ENCODE measurements at regions not wholly inside any gene's neighbourhood (a gene's known extent, or its start where the extent isn't known, plus 50 kb on each side); places are given as distances from the start of the nearest gene placed in this dataset.

DNA sequence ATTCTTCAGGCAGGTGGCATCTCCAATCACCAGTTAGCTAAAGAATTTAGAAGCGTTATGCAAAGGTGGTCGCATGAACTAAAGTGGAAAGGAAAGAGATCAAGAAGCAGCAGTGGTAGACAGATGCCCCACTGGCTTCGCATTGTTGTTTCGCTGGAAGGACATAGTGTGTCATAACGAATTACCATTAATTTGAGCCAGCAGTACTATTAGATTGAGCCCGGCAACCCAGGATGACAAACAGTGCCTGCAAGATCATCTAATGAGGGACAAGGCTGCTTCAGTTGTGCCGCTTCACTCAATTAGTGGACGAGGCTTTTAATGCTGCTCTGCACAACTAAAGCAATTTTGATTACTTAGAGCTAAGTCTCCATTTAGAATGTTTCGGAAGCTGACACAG, 274.5 kb upstream of the SOX5 start:
- DNase-seq (ENCODE audit: low spot score) = no peak

DNA sequence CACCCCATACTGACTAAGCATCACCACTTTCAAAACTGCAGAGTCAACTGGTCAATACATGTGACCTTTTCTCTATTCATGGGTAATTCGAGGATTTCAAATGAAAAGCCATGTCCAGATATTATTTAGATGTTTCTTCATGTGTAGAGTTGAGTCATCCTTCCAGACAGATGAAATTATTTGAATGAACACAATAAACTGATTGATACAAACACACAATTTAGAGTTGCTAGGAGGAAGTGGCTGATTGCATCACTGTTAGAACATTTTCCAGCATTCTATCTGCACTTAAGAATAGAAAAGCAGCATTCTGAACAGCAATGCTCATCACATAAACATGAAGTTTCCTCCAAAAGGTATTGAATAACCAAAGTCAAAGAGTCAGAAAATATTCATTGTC, 273.5 kb upstream of the SOX5 start:
- DNase-seq (ENCODE audit: low spot score) = no peak

DNA sequence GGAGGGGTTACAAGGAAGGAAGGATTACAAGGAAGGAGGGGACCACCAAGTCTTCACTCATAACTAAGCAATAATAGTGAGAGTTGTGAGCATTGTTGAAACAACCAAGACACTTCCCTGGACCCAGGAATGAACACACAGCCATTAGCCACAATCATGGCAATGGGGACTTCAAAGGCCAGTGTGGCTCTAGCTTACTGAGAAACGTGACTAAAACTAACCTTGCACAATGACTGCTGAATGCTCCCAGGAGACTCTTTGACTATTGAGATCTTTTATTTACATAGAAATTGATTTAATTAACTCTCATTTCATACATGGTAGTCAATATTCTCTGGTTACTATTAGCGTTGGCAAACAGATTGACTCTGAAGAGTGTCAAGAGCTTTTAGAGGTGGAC, 263.0 kb upstream of the SOX5 start:
- no peak for DNase-seq (ENCODE audit: low spot score)

DNA sequence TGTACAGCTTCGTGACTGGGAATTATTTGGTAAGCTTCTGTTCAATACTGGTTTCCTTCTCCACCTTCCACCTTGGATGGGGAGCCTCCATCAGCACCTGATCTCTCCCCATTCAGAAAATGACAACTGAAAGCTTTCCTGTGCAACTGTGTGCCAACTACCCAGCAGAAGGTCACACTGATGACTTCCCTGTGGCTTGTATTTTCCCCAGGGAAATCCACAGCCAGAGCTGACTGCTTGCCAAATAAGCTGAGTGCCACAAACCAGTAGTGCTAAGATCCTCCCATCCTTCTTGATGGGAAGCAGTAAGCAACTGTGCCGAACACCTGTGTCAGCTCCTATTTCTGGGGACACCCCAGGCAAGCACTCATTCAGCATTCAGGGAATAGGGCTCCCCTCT, 257.2 kb upstream of the SOX5 start:
- DNase-seq (ENCODE audit: low spot score) = no peak

DNA sequence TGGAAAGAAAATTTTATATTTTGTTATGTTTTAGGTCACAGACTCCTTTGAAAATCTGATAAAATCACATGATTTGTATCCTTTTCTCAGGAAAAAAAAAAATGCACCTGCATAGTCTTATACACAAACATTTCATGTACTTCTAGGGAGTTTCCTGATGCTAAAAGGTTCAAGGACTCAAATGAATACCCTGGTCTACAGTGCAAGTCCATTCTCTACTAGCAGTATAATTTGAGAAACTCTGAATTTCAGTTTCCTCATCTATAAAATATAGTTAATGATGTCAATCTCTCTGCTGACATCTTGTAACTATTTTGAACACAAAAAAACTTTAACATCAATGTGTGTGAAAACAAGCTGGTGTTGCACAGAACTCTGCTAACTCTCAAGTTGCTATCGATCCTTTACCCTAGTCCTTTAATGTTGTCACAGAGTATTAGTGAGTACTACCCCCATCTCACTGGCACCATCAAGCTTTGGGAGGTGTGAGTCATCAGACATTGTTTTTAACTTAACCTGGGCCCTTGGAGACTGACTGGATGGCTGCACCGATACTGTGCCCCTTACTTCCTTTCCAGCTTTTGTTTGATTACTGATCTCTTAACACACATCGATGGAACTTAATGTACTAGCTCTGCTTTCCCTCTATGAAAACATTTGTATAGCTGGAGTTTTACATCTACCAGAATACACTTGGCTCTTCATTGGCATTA, 251.9 kb upstream of the SOX5 start:
- no peak for DNase-seq (ENCODE audit: low spot score)

DNA sequence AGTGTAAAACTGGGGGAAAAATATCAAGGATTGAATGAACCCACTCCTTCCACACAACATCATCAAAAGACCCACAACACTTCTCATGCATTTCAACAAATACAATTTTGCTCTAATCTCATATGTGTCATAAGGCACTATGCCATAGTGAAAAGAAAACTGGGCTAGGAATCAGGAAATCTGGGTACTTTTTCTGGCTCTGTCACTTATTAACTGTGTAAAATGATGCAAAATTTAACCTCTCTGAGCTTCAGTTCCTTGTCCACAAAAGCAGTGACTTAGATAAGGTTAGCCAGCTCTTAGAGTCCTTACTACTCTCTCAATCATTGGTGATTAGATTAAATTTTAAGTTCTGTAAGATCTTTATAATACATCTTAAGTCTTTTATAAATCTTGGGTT, 250.5 kb upstream of the SOX5 start:
- DNase-seq (ENCODE audit: low spot score) = no peak

DNA sequence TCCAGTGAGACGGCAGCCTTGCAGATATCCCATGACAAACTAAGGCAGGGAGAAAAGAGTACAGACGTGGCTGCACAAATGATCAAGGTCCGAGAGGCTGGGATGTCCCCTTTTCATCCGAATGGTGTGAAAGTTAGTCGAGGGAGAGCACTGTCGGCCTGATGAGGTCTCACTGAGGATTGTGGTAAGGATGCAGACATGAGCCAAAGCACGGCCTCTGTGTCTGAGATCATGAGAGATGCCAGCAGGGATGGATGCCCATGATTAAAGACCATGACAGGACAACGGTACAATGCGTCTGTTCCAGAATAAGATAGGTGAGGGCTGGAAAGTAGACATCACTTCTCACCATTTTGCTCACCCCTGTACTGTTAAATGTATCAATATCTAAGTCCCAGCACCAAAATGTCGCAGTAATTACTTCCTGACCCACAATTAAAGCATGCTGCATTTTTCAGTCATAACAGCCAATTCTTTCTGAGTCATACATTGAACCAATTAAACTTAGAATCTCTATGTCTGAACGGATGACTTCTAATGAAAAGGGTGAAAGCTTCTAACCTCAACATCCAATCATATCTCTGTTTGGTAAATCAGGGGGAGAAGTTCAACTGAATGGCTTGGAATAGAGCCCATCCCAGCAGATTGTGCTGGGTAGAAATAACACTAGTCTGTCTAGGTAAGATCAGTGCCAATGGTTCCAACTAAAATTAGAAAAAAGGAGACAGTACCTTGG, 249.6 kb upstream of the SOX5 start:
- no peak for DNase-seq (ENCODE audit: low spot score)

DNA sequence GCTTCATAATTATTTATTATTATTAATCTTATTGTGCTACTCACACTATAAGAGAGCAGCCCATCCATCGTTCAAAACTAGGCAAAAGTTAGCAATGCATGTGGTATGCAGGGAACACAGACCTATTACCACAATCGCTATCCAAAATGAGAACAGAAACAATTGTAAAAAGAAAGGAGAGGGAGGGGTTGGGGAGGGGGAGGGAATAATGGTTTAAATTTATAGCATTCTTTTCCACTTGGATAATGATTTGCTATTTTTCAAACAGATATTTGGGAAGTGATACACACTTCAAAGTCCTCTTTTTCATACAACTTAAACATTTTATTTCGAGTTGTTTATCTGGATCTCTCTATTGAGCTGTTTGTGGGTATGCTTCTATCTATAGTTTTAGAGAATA, 248.6 kb upstream of the SOX5 start:
- DNase-seq (ENCODE audit: low spot score) = no peak

DNA sequence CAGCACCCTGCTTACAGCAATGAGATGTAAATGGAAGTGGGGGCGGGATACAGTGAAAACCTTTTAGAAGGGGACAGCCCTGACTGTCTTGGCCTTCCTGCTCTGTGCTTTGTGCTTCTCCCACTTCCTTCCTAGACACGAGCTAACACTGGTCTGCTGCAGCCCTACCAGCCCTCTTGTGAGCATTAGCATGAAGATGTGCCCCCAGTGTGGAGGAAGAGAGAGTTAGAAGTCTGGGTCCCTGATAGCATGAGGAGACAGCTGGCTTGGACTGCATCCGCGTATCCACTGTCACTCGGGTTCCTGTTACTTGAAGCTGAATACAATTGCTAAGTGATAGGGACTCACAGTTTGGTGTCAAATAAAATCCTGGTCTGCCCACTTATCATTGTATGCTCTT, 248.1 kb upstream of the SOX5 start:
- no peak for DNase-seq (ENCODE audit: low spot score)

DNA sequence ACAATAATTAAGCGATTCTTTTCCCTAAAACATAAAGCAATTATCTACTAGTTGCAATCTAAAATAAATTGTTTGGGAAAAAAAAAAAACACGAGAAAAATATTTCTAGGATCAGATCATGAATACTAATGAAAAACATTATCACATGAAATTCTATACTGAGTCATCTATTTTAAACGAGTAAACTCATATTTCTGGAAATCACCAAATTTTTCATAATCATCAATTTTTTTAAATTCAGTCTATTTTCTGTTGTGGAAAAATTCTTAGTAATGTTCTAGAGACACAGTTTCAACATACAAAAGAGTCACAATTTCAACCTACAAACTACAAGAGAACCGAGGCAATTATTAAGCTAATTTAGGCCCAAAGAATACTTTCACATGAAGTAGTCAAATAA, 245.6 kb upstream of the SOX5 start:
- no peak for DNase-seq (ENCODE audit: low spot score)

DNA sequence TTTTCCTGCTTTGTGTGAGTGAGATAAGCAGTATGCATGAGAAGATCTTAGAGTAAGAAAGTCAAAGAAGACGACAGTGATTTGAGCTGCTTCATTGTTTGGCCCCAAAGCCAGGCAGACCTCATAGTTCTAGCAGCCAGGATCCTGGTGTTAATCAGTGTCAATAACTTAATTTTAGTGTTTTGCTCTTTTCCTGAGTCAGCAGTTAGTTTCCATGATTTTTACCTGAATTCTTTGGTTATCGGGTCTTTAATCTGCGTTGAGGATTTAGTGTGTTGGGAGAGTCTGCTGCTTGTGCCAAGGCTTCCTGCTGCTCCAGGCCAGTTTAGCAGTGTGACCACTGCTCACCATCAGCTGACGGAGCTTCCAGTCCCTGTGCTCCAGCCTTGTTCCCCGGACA, 241.6 kb upstream of the SOX5 start:
- DNase-seq (ENCODE audit: low spot score) = no peak

DNA sequence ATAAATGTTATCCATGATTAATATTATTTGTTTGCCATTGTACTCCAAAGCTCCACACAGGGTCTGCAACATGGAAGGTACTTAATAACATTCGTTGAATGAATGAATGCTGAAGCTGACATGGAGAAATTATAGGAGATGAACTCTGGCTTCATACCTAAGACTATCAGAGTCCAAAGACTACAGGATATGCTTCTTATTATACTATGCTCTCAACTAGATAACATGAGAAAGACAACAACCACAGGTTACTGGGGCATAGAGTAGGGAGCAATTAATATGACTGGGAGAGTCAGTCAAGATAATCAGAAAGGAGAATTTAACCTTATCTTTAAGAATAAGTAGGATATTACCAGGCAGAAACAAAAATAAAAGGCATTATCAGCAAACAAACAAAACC, 236.3 kb upstream of the SOX5 start:
- no peak for DNase-seq (ENCODE audit: low spot score)

DNA sequence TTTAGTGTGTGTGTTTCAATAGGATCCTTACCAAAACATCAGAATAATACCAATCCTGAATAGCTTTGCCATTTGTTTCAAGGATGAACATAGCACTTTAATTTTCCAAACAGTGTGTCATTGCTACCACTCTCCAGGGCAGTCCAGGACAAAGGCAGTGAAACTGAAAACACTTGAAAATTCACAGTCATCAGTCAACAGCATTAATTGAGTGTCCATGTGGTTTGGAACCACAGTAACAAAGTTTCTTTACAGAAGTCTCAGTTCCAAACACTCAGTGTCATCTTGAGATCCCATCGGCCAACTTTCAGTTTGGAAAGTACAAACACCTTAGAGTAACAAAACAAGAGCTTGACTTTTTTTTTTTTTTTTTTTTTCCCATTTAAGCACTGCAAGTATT, 228.4 kb upstream of the SOX5 start:
- no peak for DNase-seq (ENCODE audit: low spot score)

DNA sequence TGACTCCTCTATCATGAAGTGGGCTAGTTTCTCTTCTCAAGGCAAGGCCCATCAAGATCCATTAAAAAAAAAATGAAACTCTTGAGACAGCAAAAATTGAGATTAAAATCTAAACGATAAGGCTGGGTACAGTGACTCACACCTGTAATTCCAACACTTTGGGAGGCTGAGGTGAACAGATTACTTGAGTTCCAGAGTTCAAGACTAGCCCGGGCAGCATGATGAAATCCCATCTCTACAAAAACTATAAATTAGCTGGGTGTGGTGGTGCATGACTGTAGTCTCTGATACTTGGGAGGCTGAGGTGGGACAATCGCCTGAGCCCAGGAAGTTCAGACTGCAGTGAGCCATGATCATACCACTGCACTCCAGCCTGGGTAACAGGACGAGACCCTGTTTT, 226.5 kb upstream of the SOX5 start:
- DNase-seq (ENCODE audit: low spot score) = no peak

DNA sequence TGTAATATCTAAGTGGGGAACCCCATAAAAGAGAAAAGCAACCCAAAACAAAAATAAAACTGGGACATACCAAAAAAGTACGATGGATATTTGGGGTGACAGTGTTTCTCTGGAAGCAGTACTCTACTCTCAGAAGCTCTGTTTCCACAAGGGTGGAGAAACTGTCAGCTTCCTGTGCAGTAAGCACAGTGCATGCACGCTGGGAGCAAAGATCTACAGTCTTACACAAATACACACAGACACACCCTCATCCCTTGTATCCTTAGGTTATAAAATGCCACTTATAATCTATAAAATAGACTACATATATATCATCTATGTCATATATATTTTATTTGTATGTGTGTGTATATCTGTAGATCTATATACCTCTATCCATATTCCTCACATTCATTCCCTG, 225.8 kb upstream of the SOX5 start:
- DNase-seq (ENCODE audit: low spot score) = no peak

DNA sequence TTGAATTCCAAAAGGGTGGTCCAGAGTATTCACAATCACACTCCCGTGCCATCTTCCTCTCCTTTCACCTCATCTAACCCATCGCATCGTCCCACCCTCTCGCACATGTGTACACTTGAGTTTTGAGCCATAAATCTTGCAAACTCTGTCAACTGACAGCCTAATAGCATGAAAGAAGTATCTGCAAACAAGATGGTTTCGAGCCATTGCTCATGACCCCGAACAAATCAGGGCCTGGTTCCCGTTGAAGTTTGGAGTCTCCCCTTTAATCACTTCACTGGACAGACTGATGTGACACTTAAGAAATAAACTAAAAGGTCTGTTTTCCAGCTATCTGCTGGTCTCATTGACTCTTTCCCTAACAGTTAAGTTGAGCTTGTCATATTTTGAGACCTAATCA, 223.6 kb upstream of the SOX5 start:
- DNase-seq (ENCODE audit: low spot score) = no peak

DNA sequence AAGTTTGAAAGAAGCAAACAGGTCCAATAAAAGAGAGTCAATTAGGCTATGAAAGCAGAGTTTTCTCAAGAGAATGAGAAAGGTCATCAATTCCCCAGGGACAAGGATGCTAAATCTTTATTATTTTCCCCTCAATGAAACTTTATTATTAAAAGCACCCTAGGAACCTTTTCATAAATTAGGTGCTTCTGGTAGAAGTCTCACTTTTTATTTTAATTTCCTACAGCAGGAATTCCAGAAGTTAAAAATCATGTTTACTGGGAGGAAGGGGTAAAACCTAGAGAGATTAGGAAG, 223.2 kb upstream of the SOX5 start:
- no peak for DNase-seq (ENCODE audit: low spot score)

DNA sequence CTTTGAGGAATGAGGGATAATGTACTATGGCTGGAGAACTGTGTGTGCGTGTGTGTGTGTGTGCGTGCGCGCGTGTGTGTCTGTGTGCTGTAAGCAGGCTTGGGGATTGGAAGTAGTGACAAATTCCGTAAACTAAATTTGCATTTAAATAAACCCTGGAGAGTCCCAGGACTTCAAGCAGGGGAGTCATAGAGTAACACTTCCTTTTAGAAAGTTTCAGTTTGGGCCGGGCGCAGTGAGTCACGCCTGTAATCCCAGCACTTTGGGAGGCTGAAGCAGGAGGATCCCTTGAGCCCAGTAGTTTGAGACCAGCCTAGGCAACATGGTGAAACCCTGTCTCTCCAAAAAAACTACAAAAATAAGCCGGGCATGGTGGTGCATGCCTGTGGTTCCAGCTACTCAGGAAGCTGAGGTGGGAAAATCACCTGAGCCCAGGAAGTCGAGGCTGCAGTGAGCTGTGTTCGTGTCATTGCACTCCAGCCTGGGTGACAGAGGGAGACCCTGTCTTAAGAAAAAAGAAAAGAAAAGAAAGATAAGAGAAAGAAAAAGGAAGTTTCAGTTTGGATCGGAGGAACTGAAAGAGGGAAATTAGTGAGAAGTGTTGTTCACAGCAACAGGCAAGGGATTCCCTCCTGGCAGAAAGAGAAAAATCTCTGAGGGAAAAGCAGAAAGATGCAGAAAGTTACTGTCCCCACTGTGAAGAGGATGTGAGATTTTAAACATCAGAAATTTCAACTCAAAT, 222.7 kb upstream of the SOX5 start:
- no peak for DNase-seq (ENCODE audit: low spot score)

DNA sequence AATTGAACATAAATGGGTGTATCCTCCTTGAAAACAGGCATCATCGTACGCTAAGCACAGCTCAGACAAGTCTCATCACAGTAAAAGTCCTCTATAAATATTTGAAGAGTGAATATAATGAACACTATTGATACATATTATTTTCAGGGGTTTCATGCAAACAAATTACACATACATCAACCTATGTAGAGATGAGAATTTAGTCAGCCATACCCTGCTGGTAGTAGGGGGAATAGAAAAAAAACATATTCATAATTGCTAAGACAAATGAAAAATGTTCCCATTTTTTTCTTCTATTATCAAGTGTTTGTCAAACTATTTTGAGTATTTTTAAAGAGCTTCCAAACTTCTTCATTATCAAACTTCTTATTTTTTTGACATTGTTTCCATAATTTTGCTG, 205.6 kb upstream of the SOX5 start:
- no peak for DNase-seq (ENCODE audit: low spot score)

DNA sequence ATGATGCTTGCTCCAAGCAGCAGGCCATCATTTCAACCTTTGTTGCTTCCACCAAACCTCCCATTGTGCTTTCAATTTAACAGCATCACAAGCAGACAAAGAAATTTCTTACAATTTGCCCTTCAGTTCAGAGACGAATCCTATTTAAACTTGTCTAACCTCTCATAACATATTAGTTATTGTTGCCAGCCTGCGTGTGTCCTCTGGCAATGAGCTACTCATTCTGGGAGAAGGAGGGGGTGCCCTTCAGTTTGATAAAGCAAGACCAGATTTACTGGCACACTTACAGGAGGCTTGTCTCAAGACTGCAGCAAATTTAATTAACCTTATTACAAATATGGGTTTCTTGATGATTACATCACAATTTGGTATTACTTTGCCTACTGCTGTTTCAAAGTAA, 203.6 kb upstream of the SOX5 start:
- DNase-seq (ENCODE audit: low spot score) = no peak

DNA sequence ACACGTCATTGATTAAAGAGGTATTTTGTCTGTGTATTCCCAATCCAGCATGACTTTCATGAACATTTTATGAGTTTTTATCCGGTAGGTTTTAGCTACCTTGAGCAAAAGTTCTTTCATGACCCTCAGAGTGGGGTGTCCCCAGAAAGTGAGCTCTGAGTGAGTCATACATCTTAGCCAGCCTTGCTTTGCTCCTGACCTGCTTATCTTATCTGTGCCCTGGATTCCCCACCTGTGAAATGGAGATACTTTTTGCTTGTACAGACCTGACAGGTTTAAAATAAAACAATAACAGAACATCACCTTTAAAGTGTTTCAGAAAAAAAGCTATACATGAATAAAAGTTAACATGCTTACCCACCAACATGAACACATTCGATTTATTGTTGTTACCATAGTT, 202.8 kb upstream of the SOX5 start:
- no peak for DNase-seq (ENCODE audit: low spot score)

DNA sequence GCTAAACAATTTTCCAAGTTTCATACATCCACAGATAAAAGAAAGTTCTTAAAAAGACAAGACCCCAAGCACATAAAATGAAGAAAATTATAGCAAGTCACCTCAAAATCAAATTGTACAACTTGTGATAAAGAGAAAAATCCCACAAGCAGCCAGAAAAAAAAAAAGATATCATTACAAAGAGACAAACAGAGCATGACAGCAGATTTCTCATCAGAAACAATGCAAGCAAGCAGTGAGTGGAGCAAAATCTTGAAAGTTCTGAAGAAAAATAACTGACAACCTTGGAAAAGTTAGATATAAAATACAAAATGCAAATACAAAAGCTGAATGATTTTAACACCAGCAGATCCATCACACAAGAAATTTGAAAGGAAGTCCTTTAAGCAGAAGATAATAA, 194.5 kb upstream of the SOX5 start:
- no peak for DNase-seq (ENCODE audit: low spot score)

DNA sequence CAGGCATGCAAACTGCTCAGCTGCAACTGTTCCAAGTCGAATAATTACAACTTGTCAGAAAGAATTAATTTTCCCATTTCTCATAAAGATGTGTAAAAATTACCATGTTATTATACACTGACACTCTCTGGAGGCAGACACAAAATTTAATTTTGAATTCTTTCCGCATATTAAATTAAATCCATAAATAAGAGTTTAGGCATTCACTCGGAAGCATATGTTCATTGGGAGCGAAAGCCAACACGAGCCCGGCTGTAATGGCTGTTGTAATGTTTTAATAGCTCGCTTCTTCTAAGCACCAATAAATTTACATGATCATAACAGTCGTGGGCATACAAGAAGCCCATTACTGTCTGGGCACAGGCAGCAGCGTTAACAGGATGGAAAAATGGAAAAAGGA, 189.6 kb upstream of the SOX5 start:
- no peak for DNase-seq (ENCODE audit: low spot score)

DNA sequence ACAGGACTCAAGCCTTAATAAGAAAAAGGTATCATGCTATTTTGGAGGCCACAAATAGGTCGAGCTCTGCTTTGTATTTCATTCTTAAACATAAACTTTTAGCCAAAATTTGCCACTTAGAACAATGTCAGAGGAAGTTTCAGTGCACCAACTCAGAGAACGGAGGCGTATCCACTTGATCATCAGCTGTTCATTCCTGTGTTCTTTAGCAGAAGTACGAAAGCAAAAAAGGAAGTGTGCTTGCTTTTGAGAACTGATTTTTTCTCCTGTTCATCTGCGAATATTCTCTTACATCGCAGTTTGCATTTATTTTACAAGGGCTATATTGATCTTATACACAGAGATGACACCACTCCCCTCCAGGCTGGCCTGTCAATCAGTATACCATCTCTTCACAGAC, 188.6 kb upstream of the SOX5 start:
- no peak for DNase-seq (ENCODE audit: low spot score)

Data from activated CD4-positive, alpha-beta T cell treated with anti-CD3 and anti-CD28 coated beads, Interleukin-2, Interleukin-4, amounts not matched to agents 100 ng/mL and 50 ng/mL, durations not matched to agents 16 hours and 8 hours (primary cell).